Stimulated activated CD8-positive, alpha-beta memory T cell treated with anti-CD3 and anti-CD28 coated beads, Interleukin-4, amount 100 ng/mL, for 24 hours (primary cell): ENCODE measurements at regions not wholly inside any gene's neighbourhood (a gene's known extent, or its start where the extent isn't known, plus 50 kb on each side); places are given as distances from the start of the nearest gene placed in this dataset.

Experiments used
- DNase-seq: peaks from one replicate; pipeline ENCODE4 v3.0.0-alpha.2; 2020; ENCODE audit warnings: low read depth

DNA sequence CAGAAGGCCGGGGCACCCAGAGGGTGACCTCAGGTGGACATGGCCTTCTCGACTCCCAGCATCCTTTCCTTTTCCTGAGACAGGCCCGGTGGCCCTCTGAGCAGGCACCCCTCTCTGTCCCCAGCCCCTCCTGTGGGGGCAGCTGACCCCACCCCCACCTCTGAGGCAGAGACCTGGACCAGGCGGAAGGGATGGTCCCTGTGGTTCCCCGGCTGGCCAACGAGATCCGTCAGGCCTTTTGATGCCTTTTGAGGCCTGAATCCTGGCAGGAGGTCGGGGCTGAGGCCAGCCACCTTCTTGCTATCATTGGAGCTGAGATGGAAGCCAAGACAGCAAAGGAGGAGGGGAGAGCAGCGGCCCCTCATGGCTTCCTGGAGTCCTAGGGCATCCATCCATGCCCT, 50.2 kb upstream of the ACTRT2 start:
- no peak for DNase-seq
